ENCODE measurements at regions not wholly inside any gene's neighbourhood (a gene's known extent, or its start where the extent isn't known, plus 50 kb on each side); places are given as distances from the start of the nearest gene placed in this dataset.
"Not testable (repeated sequence)": the region's sequence is repeated elsewhere in the genome, so short reads cannot be mapped to it uniquely, and the experiment has no call there.

DNA sequence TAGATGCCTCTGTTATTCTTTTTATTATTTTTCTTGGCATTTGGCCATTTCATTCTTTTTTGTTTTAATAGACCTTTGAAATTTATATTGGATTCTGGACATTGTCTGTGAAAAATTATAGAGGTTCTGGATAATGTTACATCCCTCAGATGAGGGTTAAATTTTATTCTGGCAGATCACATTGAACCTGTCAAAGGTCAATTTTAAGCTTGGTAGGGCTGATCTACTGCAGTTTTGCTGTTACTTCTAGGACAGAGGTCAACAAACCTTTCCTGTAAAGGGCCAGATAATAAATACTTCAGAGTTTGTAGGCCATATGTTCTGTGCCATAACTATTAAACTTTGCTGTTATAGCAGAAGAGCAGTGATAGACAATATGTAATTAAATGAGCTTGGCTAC is 318.9 kb upstream of the DPPA4 start:
- DNase-seq (ENCODE audit: low read depth in 3 of 3), result no peak

DNA sequence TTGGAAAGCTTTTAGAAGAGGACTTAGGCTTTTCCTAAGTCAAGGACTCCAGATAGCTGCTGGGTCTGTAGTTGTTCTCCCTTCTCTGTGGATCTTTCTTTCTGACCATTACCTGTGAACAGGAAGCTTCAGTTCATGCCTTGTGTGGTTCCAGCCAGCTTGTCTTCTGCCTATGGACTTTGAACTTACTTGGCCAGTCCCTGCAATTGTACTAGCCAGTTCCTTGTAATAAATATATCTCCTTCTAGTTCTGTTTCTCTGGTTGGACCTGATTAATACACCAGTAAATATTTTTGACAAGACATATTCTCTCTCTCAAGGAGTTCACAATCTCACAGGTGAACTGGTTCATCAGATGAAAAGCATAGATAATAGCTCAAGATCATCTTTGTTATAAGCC is 341.3 kb upstream of the DPPA4 start:
- DNase-seq (ENCODE audit: low read depth in 3 of 3), result no peak

DNA sequence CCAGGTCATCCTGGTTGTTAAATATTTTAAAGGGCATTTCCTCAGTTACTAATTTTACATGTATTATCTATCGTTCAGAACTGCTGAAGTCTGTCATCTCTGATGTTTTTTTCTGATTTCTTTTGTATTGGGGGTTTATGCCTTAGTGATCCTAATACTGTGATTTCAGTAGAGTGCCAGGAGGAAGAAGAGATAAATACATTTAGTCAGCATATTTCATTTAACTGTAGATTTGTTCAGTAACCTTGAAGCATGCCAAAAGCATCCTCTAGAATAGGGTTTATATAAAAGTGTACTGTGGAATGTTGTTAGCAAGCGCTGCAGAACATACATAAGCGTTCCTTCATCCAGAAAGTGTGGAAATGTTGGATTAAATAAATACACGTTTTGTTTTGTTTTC is 342.3 kb upstream of the DPPA4 start:
- no peak for DNase-seq (ENCODE audit: low read depth in 3 of 3)

GRCh38 chr3:109683746-109684145 is 346.4 kb upstream of the DPPA4 start:
- no peak for DNase-seq (ENCODE audit: low read depth in 3 of 3)

GRCh38 chr3:109685084-109686079 is 348.0 kb upstream of the DPPA4 start:
- no peak for DNase-seq (ENCODE audit: low read depth in 3 of 3)

GRCh38 chr3:109687626-109688025 is 350.3 kb upstream of the DPPA4 start:
- DNase-seq (ENCODE audit: low read depth in 3 of 3), result no peak

DNA sequence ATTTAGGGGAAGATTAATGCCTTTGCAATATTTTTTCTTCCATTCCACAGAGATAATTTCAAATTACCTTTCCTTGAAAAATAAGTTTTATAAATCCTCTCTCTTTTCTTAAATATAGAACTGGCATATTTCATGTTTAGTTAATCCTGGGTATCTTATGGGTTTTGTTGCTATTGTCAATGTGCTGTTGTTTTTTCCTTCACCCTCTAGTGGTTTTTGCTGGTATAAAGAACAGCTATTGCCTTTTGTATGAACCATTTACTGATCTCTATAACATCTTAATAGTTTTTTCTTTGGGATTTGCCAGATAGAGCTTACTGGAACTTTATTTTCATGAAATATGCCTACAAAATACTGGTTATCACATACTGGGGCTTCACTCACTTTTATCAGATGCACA is 359.6 kb upstream of the DPPA4 start:
- no peak for DNase-seq (ENCODE audit: low read depth in 3 of 3)

- DNase-seq (ENCODE audit: low read depth in 3 of 3), result no peak
Observed at GRCh38 chr3:109702252-109702651, 364.9 kb upstream of the DPPA4 start.

DNA sequence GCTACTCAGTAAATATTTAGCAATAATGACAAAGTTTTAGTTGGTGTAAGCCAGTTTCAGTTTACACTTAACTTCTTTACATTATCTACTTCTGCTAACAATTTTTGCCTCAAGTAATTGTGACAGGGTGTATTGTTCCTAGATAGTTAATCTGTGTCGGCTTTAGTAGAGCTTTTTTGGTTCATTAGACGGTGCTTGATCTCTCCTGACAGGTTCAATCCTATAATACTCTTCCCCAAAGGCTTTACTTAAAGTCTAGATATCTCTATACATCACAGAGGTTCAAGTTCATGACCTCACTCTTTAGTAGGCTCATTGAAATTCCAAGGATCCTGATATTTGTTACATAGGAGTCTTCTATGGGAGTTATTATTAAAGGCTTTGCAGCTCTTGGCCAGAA is 365.6 kb upstream of the DPPA4 start:
- DNase-seq (ENCODE audit: low read depth in 3 of 3), result no peak

DNA sequence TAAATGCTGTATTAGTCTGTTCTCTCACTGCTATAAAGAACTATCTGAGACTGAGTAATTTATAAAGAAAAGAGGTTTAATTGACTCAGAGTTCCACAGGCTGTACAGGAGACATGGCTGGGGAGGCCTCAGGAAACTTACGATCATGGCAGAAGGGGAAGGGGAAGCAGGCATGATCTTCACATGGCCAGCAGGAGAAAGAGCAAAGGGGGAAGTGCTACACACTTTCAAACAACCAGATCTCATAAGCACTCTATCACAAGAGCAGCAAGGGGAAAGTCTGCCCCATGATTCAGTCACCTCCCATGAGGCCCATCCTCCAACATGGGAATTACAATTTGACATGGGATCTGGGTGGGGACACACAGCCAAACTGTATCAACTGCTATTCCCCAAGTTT is 367.8 kb upstream of the DPPA4 start:
- DNase-seq (ENCODE audit: low read depth in 3 of 3), result not testable (repeated sequence)

DNA sequence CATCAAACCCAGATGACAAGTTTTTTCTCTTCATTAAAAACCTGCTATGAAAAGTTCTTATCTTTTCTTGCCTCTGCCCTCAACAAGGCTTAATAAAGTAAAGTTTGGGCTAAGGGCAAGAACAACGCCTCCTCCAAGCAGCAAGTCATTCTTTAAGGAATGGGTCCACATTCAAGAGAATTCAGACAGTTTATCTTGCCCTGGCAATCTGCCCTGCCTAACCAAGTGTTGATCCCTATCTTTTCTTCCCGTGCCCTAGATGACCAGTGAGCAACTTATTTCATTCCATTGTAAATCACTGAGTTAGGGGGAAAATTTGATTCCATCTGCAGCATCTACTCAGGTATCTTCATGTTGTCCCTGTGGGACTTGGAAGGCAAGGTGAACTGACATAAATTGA is 370.3 kb upstream of the DPPA4 start:
- DNase-seq (ENCODE audit: low read depth in 3 of 3), result no peak

DNA sequence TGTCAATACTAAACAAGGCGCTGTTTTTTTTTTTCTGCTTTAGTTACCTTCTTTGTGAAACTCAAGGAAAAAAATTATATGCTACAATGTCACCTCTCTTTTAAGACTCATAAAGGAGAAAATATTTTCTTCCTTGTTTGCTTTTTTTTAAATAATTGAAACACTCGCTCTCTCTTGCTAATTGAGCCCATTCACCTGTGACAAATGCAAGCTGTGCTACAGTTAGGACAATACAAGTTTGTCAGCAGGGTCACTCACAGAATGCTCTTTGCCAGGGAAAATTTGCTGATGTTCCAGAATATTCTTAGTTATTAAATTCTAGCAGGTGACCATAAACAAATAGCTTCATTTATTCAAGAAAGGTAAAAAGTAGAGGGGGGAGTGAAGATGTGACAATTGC is 375.9 kb upstream of the DPPA4 start:
- no peak for DNase-seq (ENCODE audit: low read depth in 3 of 3)

GRCh38 chr3:109715707-109716106 is 378.4 kb upstream of the DPPA4 start:
- no peak for DNase-seq (ENCODE audit: low read depth in 3 of 3)

DNA sequence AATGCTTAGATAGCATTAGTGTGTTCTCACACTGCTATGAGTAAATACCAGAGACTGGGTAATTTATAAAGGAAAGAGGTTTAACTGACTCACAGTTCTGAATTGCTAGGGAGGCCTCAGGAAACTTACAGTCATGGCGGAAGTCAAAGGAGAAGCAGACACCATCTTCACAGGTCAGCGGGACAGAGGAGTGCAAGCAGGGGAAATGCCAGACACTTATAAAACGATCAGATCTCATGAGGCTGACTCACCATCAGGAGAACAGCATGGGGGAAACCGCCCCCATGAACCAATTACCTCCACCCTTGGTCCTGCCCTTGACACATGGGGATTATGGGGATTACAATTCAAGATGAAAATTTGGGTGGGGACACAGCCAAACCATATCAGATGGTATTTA is 381.5 kb upstream of the DPPA4 start:
- no peak for DNase-seq (ENCODE audit: low read depth in 3 of 3)

DNA sequence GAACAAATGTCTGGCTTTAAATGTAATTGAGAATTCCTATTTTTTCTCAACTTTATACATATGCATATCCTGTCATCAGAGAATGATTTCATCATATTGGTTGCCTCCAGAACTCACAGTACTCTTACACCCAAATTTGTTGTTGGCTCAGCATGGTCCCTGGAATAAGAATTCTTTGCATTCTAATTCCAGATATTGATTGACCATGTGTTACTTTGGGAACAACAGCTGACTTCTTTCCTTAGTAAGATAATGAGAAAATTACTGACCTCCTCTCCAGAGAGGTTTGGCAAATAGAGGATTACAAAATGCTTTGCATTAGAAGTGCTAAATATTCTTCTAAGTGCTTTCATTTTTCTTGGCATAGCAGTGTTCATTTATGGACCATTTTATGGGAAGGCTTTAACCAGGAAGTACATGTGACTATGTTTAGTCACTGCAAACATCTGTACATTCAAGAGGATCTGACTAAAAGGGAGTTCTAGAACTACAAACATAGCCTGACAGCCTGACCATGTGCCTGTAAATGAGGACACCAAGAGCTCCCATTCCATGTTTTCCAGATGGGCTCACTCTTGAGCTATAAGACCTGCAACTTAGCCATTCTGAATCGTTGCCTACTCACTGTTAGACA is 391.6 kb upstream of the DPPA4 start:
- no peak for DNase-seq (ENCODE audit: low read depth in 3 of 3)

- peak; percentile 15 to 45 (median 18) for DNase-seq (ENCODE audit: low read depth in 3 of 3)
Observed at GRCh38 chr3:109731639-109732473, 394.5 kb upstream of the DPPA4 start.

GRCh38 chr3:109743981-109744380 is 406.6 kb upstream of the DPPA4 start:
- DNase-seq (ENCODE audit: low read depth in 3 of 3), result no peak

- DNase-seq (ENCODE audit: low read depth in 3 of 3), result no peak
Observed at GRCh38 chr3:109772520-109772919, 435.2 kb upstream of the DPPA4 start.

GRCh38 chr3:109774108-109774507 is 436.8 kb upstream of the DPPA4 start:
- DNase-seq (ENCODE audit: low read depth in 3 of 3), result no peak

GRCh38 chr3:109784285-109784684 is 446.9 kb upstream of the DPPA4 start:
- DNase-seq (ENCODE audit: low read depth in 3 of 3), result no peak

DNA sequence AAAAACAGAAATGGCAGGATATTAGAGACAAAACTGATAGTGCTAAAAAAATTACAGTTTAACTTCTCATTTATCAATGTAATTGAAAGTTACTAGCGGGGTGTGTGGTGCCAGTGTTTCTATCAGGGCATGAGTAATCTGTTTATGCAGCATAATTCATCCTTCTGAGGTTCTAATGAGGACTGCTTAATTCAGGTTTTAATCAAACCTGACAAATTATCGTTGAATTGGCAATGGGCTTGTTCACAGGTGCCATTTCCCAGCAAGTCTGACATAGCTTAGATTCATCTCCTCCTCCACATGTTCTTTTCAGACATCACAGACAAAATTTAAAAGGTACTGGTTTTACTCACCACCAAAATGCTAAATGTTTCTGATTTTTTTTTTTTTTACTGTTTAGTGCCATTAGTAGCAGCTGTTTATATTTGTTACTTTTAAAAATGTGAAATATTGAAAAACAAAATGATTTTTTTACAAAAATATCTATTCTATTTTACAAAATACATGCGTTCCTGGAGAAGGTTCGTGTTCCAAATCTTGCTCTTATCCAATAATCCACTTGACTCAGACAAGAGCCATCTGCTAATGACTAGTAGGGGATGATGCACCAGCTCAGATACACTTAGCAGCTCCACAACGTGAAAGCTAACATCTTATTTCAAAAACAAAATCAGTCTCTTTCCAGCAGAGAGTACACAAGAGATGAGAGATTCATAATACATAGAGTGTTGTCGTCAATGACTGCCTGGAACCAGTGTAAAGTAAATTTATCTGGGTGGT is 447.7 kb upstream of the DPPA4 start:
- DNase-seq (ENCODE audit: low read depth in 3 of 3), result no peak
